ENCODE measurements at regions not wholly inside any gene's neighbourhood (a gene's known extent, or its start where the extent isn't known, plus 50 kb on each side); places are given as distances from the start of the nearest gene placed in this dataset.

GRCh38 chr3:107907996-107908395 lies 182.8 kb downstream of the CD47 start:
- Mint-ChIP-seq H3K4me1 (ENCODE audit: low read depth) (no peaks in the 10 kb centered on the region), H3K27ac (no peak overlapping the region), H3K36me3 (ENCODE audit: low read depth) (no peaks in the 10 kb centered on the region), H3K27me3 (ENCODE audit: insufficient read depth) (peaks cover 21% of the 10 kb centered on the region), H3K4me3 (no peak overlapping the region), H3K9me3 (no peaks in the 10 kb centered on the region)
- TF ChIP-seq CTCF (IDR thresholded peaks at IDR 0.05): no peak
- no peak for DNase-seq

GRCh38 chr3:107904536-107905066 lies 186.2 kb downstream of the CD47 start:
- no peaks in the 10 kb centered on the region for H3K9me3 Mint-ChIP-seq
- no peak for TF ChIP-seq CTCF (IDR thresholded peaks at IDR 0.05)
- H3K4me1 Mint-ChIP-seq (ENCODE audit: low read depth): peaks cover 6% of the 10 kb centered on the region
- no peak overlapping the region for H3K4me3 Mint-ChIP-seq
- H3K27me3 Mint-ChIP-seq (ENCODE audit: insufficient read depth): peaks cover 27% of the 10 kb centered on the region
- H3K27ac Mint-ChIP-seq: no peak overlapping the region
- no peak for DNase-seq
- no peaks in the 10 kb centered on the region for H3K36me3 Mint-ChIP-seq (ENCODE audit: low read depth)

- Mint-ChIP-seq H3K4me1 (ENCODE audit: low read depth) (peaks cover 6% of the 10 kb centered on the region), H3K27me3 (ENCODE audit: insufficient read depth) (peaks cover 18% of the 10 kb centered on the region), H3K4me3 (no peak overlapping the region), H3K36me3 (ENCODE audit: low read depth) (no peaks in the 10 kb centered on the region), H3K9me3 (no peaks in the 10 kb centered on the region), H3K27ac (no peak overlapping the region)
- DNase-seq: no peak
- no peak for TF ChIP-seq CTCF (IDR thresholded peaks at IDR 0.05)
Observed at GRCh38 chr3:107899990-107900651, 190.7 kb downstream of the CD47 start.

GRCh38 chr3:107897471-107898061 lies 193.3 kb downstream of the CD47 start:
- H3K4me1 Mint-ChIP-seq (ENCODE audit: low read depth): peaks cover 13% of the 10 kb centered on the region
- H3K4me3 Mint-ChIP-seq: no peak overlapping the region
- H3K36me3 Mint-ChIP-seq (ENCODE audit: low read depth): no peaks in the 10 kb centered on the region

GRCh38 chr3:107894998-107895397 lies 195.8 kb downstream of the CD47 start:
- H3K4me1 Mint-ChIP-seq (ENCODE audit: low read depth): peaks cover 9% of the 10 kb centered on the region
- no peaks in the 10 kb centered on the region for H3K9me3 Mint-ChIP-seq
- H3K27me3 Mint-ChIP-seq (ENCODE audit: insufficient read depth): peaks cover 13% of the 10 kb centered on the region
- no peak overlapping the region for H3K27ac Mint-ChIP-seq
- no peak for TF ChIP-seq CTCF (IDR thresholded peaks at IDR 0.05)
- H3K36me3 Mint-ChIP-seq (ENCODE audit: low read depth): no peaks in the 10 kb centered on the region
- no peak overlapping the region for H3K4me3 Mint-ChIP-seq
- DNase-seq: no peak

More at GRCh38 chr3:107897471-107898061, 193.3 kb downstream of the CD47 start:
- peaks cover 18% of the 10 kb centered on the region for H3K27me3 Mint-ChIP-seq (ENCODE audit: insufficient read depth)
- TF ChIP-seq CTCF (IDR thresholded peaks at IDR 0.05): no peak
- no peak overlapping the region for H3K27ac Mint-ChIP-seq
- no peak for DNase-seq
- H3K9me3 Mint-ChIP-seq: no peaks in the 10 kb centered on the region
